ENCODE measurements at regions not wholly inside any gene's neighbourhood (a gene's known extent, or its start where the extent isn't known, plus 50 kb on each side); places are given as distances from the start of the nearest gene placed in this dataset.

DNA sequence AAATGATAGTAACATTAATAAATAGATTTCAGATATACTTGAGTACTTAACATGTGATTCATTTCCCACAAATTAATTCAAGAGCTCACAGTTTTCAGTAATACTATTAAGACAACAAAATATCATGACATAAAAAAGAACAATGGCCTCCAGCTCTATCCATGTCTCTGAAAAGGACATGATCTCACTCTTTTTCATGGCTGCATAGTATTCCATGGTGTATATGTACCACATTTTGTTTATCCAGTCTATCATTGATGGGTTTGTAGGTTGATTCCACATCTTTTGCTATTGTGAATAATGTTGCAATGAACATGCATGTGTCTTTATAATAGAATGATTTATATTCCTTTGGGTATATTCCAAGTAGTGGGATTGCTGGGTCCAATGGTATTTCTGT lies 1012.8 kb upstream of the ALCAM start:
- TF ChIP-seq, protein P1, sequence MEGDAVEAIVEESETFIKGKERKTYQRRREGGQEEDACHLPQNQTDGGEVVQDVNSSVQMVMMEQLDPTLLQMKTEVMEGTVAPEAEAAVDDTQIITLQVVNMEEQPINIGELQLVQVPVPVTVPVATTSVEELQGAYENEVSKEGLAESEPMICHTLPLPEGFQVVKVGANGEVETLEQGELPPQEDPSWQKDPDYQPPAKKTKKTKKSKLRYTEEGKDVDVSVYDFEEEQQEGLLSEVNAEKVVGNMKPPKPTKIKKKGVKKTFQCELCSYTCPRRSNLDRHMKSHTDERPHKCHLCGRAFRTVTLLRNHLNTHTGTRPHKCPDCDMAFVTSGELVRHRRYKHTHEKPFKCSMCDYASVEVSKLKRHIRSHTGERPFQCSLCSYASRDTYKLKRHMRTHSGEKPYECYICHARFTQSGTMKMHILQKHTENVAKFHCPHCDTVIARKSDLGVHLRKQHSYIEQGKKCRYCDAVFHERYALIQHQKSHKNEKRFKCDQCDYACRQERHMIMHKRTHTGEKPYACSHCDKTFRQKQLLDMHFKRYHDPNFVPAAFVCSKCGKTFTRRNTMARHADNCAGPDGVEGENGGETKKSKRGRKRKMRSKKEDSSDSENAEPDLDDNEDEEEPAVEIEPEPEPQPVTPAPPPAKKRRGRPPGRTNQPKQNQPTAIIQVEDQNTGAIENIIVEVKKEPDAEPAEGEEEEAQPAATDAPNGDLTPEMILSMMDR (IDR thresholded peaks at IDR 0.05; ENCODE audit: low read depth, low read length) = no peak
- no peak for TF ChIP-seq POLR2A (IDR thresholded peaks at IDR 0.05; ENCODE audit: extremely low read depth, insufficient read length)

All from NB4 (cell line).